Stimulated activated CD8-positive, alpha-beta memory T cell treated with anti-CD3 and anti-CD28 coated beads, Interleukin-15, amount 100 ng/mL, for 48 hours (primary cell): ENCODE measurements at regions not wholly inside any gene's neighbourhood (a gene's known extent, or its start where the extent isn't known, plus 50 kb on each side); places are given as distances from the start of the nearest gene placed in this dataset.
"Not testable (repeated sequence)": the region's sequence is repeated elsewhere in the genome, so short reads cannot be mapped to it uniquely, and the experiment has no call there.

ENCODE experiments used
- DNase-seq, 2 donors: peaks; one replicate each; pipeline ENCODE4 v3.0.0-alpha.2; 2020; ENCODE audit warnings: low read depth in 2 of 2

DNA sequence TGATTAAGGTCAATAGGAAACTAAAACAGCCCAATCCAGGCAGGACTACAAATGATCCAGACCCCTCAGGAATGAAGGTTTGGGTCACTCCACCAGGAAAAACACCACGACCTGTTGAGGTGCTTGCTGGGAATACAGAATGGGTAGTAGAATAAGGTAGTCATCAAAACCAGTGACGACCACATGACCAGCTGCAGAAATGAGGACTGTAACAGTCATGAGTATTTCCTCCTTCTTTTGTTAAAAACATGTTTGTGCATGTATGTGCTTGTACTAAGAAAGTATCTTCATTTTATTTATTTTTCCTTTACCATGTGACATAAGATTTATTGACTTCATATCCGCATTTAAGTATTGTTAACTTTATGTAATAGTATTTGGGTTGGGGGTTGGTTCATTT lies 603.5 kb upstream of the NR3C2 start:
- DNase-seq = no peak

DNA sequence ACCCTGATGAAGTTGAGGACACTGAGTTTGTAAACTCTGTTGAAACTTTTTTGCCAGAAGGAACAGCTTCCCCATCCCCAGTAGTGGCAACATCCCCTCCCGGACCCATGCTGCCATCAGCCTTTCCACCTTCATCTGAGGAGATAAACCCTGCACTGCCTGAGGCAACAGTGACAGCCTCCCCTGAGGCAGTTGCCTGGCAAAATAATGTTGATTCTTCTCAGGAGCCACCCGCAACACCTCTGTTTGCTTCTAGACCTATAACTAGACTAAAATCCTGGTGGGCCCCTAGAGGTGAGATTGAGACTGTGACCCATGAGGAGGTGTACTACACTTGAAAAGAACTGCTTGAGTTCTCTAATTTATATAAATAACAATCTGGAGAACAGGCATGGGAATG lies 597.6 kb upstream of the NR3C2 start:
- DNase-seq = not testable (repeated sequence)

DNA sequence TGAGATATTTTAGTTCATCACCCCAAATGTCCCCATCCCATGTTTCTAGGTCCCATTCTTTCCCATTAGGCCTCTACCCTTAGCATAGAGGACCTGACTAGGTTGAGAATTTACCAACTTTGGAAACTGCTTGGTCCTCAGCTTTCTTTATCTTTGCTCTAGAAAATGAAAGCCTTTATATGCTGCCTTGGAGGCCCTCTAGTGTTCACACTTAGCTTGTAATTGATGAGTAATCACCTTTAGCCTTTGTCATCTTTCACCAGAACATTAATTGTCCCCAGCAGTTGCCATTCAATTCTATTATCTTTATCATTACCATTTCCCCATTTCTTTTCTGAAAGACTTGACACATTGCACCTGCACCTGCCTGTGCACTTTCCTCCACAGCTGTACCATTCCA lies 589.2 kb upstream of the NR3C2 start:
- DNase-seq = no peak

DNA sequence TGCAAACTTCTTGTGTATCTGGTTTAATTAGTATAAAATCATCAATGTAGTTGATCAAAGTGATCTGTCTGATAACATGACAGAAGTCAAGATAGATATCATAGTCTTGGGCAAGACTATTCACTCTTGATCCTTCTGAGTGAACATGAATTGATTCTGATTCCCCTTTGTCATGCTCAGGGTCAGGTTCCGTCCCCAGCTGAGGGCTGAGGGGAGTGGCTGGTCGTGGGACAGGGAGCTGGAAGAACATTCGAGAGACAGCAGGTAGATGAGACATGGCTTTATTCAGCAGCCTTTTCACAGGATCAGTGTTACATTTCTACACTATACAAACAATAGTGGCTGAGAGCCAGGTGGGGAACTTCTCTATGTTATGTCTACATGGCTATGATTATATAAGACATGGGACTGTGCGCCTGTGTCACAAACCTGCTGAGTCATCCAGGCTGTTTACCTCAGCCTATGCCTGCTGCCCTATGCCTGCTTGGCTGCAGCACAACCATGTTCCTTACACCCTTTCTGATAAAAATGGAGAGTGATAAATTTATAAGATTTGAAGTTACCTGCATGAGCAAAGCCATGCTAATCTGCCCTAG lies 586.9 kb upstream of the NR3C2 start:
- DNase-seq = no peak

DNA sequence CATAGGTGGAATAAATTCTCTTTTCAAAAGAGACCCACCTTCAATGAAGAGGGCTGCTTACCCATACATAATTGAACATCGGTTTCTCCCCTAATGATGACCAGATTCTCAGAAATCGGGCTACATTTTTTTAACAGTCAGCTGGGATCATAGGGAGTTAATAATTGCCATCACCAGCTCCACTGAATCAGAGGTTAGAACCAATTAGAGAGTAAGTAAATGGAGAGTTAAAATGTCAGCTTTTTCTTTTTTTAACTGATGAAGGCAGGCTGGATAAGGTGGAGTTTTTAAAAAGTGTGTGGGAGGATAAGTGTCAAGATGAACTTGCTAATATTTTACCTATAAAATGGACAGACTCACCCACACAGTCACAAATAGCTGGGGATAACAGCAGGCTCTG lies 584.5 kb upstream of the NR3C2 start:
- no peak for DNase-seq

DNA sequence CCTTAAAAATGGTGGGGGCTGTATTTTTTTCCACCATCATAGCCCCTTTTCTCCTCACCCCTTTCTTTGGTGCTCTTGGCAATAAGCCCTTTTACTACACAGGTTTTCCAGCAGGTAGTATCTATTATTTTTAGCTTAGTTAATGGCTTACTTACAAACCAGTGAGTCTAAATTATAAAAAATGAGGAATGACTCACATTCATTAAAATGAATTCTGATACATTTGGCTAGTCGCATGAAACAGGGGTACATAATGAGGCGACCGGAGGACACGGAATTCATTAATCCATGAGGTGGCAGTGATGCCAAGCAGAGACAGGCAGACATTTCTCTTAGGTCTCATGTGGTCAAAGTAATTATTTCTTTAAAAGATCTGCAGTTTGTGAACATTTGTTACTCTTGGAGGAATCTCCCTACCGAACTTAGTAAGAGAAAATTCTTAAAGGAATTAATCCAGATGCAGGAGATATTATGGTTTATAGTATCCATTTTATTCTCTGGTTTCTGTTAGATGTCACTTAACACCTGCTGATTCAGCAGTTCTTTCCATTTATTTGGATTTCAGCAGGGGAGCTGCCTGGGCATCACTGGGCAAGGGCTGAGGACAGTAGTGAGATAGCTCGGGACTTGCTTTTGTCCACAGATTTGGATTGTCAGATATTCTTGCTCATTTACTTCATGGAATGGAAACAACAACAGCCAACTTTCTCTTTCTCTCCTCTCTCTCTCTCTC lies 575.0 kb upstream of the NR3C2 start:
- DNase-seq = no peak

DNA sequence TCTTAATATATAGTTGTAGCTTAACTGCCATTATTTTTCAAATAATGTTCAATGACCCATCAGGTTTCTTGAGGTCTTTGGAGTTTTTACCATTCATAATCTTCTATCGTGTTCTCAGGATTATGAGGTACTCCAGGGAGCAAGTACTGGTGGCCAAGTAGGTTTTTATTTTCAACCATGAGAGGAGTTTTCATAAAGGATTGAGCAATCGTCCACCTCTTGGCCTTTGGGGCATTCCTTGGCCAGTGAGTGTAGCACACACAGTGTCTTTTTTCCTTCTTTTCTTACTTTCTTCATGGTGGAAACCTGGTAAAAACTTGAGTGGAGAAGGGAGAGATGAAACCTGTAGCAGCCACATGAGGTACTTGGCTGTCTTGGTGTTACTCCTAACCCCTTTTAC lies 567.0 kb upstream of the NR3C2 start:
- DNase-seq = no peak

DNA sequence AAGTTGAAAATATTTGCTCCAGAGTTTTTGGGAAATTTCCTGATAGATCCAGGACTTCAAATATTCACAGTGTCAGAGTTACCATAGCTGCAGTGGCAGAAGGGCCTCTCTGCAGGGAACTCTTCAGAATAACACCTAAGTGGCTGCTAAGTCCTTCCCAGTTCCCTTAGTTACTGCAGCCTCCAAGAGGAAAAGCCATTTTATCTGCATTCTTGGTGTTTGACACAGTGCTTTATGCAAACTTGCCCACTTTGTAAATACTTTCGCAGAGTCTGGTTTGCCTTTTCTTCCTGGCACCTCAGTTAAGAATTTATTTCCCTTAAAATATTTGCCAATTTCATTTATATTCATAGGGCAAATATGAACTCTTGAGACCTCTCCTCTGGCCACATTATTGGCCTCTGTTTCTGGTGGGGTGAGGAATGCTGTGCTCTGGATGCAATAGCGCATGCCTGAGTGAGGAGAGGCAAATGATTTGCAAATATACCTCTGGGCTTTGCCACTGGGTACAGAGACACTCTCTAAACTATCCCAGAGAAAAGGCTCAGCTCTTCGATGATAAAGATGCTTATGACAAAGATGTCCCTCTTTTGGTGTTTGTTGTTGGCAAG lies 566.3 kb upstream of the NR3C2 start:
- no peak for DNase-seq

DNA sequence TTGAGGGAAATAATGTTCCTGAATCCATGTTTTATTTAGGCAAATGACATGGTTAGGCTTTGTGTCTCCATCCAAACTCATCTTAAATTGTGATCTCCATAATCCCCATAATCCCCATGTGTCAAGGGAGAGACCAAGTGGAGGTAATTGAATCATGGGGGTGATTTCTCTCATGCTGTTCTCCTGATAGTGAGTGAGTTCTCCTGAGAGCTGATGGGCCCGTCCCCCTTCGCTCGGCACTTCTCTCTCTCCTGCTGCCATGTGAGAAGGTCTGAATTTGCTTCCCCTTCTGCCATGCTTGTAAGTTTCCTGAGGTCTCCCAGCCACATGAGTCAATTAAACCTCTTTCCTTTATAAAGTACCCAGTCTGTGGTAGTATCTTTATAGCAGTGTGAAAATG lies 563.0 kb upstream of the NR3C2 start:
- DNase-seq = no peak

DNA sequence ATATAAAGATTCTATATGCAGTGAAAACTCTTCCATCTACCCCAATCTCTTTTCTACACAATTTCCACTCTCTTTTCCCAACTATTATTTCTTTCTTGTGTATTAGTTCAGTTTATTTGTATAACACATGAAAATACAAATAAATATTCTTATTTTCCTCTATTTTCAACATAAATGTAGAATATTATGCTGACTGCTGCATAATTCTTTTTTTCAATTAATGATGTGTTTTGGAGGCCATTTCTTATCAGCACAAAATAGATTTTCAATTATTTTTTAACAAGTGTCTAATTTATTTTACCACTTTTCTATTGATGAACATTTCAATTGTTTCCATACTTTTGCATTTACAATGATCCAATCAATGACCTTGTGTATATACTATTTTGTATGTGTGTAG lies 557.7 kb upstream of the NR3C2 start:
- no peak for DNase-seq

DNA sequence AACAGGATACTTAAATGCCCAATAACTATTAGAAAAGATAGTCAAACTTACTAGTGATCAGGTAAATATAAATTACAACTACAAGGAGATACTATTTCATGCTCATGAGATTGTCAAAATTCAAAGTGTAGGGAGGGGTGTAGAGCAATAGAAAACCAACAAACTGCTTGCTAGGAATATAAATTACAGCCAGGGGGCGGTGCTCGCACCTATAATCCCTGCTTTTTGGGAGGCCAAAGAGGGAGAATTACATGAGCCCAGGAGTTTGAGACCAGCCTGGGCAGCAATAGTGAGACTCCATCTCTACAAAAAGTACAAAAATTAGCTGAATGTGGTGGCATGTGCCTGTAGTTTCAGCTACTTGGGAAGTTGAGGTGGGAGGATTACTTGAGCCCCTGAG lies 556.5 kb upstream of the NR3C2 start:
- no peak for DNase-seq

DNA sequence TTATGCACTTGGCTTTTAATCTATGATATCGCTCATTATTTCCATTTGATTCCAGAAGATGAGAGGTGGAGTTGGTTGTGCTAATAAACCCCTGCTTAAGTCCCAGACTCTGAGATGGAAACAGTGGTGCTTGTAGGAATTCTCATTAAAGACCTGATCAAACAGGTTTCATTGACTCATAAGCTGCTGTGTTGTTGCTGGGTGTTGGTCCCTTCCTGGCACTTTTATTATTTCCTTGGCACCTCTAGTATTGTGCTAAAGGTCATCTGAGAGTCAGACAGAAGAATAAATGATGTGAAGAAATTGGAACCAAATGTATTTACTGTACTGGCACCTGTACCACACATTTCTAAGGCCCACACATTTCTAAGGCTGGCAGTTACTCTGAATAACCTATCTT lies 544.7 kb upstream of the NR3C2 start:
- DNase-seq = no peak

DNA sequence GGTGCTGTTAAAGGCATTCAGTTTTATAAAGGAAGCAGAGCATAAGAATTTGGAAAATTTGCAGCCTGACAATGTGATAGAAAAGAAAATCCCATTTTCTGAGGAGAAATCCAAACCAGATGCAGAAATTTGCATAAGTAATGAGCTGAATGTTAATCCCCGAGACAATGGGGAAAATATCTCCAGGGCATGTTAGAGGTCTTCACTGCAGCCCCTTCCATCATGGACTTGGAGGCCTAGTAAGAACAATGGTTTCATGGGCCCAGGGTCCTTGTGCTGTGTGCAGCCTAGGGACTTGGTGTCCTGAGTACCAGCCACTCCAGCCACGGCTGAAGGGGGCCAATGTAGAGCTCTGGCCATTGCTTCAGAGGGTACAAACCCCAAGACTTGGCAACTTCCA lies 542.7 kb upstream of the NR3C2 start:
- DNase-seq = no peak

DNA sequence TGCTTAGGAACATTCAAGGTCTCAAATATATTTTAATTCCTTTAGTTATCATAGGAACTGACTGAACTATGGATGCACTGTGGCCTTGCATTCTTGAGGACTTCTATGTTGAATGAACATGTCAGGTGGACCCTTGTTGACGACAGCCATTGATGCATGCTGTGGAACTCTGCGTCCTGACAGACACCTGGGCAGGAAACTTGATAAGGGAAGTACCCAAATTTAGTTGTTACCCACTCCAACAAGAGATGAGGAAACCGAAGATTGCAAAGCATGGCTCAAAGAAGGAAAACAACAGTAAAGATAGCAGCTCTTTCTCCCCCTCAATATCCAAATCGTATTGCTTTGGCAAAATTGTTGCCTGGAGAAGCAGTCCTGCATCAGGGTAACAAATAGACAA lies 540.0 kb upstream of the NR3C2 start:
- no peak for DNase-seq

DNA sequence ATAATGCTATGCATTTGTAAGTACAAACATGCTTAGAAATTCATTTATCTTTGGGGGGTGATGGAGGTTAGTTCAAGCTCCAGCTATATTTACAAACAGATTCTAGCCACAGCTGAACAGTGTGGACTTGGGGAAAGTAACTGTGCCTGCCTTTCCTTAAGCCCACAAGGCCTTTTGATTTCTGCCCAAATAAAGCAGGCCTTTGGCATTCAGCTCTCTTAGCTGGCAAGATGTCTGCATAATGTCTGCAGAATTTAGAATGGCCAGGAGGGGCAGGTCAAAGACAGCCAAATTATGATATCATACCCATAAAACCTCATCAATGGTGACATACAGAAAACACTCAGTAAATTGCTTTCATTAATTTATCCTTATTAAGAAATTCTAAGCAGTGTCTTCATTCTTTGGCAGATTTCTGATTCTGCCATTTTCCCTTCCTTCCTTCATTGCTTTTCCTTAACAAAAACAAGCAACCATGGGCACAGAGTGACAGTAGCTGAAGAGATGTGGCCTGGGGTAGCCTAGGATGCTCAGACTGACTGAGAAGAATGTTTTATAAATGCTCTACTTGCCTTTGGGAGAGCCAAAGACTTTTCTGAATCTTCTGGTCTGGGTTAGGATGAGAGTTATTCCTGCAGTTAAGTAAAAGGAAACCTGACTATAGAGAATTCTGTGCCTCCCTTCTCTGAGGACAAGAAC lies 538.7 kb upstream of the NR3C2 start:
- DNase-seq = no peak

DNA sequence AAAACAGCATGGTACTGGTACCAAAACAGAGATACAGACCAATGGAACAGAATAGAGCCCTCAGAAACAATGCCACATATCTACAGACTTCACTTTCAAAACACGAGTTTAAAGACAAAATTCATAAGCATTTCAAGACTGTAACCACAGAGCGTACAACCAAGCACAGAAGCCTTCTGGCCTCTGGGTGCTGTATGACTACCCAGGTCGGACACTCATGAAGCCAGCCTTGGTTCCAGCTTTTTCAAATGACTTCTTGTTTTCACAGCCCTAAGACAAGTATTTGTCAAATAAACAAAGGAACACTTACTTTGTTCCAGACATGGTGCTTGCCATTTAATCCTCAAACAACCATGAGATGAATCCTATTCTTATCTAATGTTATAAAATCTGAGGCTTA lies 536.1 kb upstream of the NR3C2 start:
- no peak for DNase-seq

DNA sequence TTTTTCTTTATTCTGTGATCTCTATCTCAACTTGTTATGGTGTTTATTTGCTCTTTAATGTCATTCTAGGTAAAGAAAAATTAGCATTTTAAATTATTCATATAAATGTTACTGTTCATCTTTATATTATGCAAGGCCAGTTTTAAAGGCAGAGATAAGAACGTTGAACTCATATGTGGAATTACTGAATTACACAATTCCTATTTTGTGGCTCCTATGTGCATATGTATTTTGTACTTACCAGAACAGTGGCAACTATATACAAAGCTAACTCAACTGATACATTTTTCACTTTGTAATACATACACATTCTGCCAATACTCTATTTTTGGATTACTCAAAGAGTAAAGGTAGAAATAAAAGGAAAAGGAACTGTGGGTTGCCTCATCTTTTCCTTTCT lies 533.2 kb upstream of the NR3C2 start:
- DNase-seq = no peak

DNA sequence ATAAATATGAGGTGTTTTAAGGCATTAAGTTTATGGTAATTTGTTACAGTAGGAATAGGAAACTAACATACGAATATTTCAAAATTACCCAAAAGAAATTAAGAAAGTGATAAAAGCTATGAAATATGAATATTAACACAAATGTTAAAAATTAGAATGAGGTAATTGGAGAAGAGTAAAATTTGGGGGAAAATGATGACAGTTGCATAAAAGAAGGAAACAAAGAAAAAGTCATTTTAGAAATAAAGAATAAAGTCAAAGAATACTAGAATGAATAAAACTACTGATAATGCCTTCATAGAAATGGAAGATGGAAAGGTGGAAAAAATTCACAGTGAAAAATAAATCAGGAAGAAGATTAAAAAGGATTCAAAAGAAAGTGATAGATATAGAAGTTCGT lies 522.9 kb upstream of the NR3C2 start:
- no peak for DNase-seq

DNA sequence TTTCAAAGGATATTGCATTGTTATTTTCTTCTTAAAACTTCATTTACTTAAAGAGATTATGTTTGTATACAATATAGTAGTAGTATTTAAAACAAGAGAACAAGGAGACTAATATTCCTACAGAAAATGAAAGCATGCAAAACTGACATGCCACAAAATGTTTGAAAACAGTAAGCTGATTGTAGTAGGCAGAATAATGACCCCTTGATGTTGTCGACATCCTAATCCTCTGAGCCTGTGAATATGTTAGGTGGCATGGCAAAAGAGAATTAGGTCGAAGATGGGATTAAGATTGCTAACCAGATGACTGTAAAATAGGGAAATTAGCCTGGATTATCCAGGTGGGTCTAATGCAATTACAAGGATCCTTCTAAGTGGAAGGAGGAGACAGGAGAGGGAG lies 522.2 kb upstream of the NR3C2 start:
- no peak for DNase-seq

DNA sequence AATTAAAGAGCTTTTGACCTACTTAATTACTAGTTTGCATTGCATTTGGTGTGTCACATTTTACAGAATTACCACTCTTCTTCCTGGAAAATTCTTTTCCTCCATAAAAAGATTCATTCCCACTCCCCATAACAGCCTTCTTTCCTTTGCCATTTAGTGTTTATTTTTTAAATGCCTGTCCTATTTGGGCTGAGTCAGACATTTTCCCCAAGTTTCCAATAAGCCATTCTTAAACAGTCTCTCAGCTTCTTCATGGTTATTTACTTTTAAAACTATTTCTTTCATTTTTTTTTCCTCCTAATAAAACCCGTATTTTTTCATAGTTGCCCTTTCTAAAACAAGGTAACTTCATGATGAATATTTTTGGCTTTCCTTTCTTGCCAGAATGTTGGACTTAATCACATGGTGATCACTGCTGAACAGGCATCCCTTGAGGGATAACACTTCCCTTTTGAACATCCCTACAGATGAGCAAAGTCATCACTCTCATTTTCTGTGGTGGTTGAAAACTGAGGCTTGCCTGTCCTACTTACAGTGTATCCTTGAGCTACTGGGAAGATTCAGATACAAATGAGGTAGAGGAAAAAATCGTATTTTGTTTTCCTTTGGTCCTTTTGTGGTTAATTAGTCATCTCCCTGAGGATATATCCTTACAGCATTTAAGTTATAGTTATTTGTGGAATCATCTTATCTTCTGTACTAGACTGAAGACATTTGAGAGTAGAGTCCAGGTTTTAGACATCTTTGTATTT lies 520.5 kb upstream of the NR3C2 start:
- no peak for DNase-seq

DNA sequence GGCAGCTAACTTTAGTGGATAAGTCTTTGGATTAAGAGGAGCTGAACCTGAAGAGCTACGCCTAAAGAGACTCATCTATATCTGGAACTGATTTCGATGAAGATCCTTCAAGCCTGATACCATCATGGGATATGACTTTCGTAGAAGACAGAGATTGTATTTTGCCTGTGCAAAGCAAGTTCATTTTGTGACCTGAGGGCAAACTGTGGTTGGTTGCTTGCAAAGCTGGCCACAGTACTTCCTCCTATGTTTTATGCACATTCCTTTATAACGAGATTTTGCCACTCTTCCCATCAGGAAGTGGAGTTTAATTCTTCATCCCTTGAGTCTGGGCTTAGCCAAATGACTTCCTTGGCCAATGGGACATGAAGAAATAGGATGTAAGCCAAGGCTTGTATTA lies 519.3 kb upstream of the NR3C2 start:
- no peak for DNase-seq

DNA sequence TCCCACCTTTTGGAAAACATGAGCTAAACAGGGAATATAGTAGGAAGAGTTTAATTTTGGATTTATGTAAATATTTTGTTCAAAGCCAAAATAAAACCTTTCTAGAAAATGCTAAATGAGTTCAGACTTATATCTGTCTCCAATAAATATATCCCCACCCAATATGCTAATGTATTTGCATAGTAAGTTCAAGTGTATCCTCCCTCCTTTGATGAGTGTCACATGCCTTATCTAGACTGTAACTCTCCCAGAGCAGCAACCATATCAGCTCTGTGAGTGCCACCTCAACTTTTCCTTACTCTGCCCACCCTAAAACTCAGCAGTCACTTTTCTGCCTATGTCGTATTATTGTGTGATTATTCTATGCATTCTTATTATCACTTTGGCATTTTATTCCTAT lies 516.1 kb upstream of the NR3C2 start:
- no peak for DNase-seq
